ENCODE measurements at regions not wholly inside any gene's neighbourhood (a gene's known extent, or its start where the extent isn't known, plus 50 kb on each side); places are given as distances from the start of the nearest gene placed in this dataset.

GRCh38 chr17:72240333-72240732 is 119.5 kb downstream of the SOX9 start:
- H3K4me1 ChIP-seq (ENCODE audit: low read length) = no peaks in the 10 kb centered on the region
- H3K4me2 ChIP-seq (ENCODE audit: low read depth, low read length) = no peak overlapping the region
- no peaks in the 10 kb centered on the region for H3F3A ChIP-seq (ENCODE audit: insufficient read depth, low read length)
- H3K4me3 ChIP-seq (ENCODE audit: low read length) = no peak overlapping the region
- no peaks in the 10 kb centered on the region for H3K9me3 ChIP-seq (replicated peaks; ENCODE audit: insufficient read depth, low read length)
- DNase-seq = no peak
- H3K36me3 ChIP-seq (replicated peaks; ENCODE audit: insufficient read depth, low read length) = no peaks in the 10 kb centered on the region
- no peak for TF ChIP-seq EZH2phosphoT487 (IDR thresholded peaks at IDR 0.05; ENCODE audit: low read length)
- no peak for TF ChIP-seq CTCF (IDR thresholded peaks at IDR 0.05; ENCODE audit: low read length)
- no peak for TF ChIP-seq EZH2 (optimal IDR thresholded peaks at IDR 0.05; ENCODE audit: low read depth, low read length)
- no peaks in the 10 kb centered on the region for H3K27me3 ChIP-seq (replicated peaks; ENCODE audit: insufficient read depth, low read length)
- no peaks in the 10 kb centered on the region for H4K20me1 ChIP-seq (ENCODE audit: insufficient read depth, low read length)
- no peak overlapping the region for H3K9ac ChIP-seq (ENCODE audit: low read length)
- H3K27ac ChIP-seq (ENCODE audit: low read length) = no peak overlapping the region
- no peak overlapping the region for H2AFZ ChIP-seq (ENCODE audit: low read length)
- H3K9me2 ChIP-seq (replicated peaks; ENCODE audit: insufficient read depth, low read length) = no peaks in the 10 kb centered on the region
- H3K79me2 ChIP-seq (ENCODE audit: low read length) = no peaks in the 10 kb centered on the region

GRCh38 chr17:72244494-72244893 is 123.7 kb downstream of the SOX9 start:
- TF ChIP-seq CTCF (IDR thresholded peaks at IDR 0.05; ENCODE audit: low read length) (no peak), EZH2phosphoT487 (IDR thresholded peaks at IDR 0.05; ENCODE audit: low read length) (no peak), EZH2 (optimal IDR thresholded peaks at IDR 0.05; ENCODE audit: low read depth, low read length) (no peak)
- Histone ChIP-seq H3K4me2 (ENCODE audit: low read depth, low read length) (no peak overlapping the region), H3K4me3 (ENCODE audit: low read length) (no peak overlapping the region), H3K79me2 (ENCODE audit: low read length) (no peaks in the 10 kb centered on the region), H3K27me3 (replicated peaks; ENCODE audit: insufficient read depth, low read length) (no peaks in the 10 kb centered on the region), H4K20me1 (ENCODE audit: insufficient read depth, low read length) (no peaks in the 10 kb centered on the region), H3F3A (ENCODE audit: insufficient read depth, low read length) (no peaks in the 10 kb centered on the region), H3K9me2 (replicated peaks; ENCODE audit: insufficient read depth, low read length) (no peaks in the 10 kb centered on the region), H3K4me1 (ENCODE audit: low read length) (no peaks in the 10 kb centered on the region), H3K9me3 (replicated peaks; ENCODE audit: insufficient read depth, low read length) (no peaks in the 10 kb centered on the region), H3K9ac (ENCODE audit: low read length) (no peak overlapping the region), H3K27ac (ENCODE audit: low read length) (no peak overlapping the region), H2AFZ (ENCODE audit: low read length) (no peak overlapping the region), H3K36me3 (replicated peaks; ENCODE audit: insufficient read depth, low read length) (no peaks in the 10 kb centered on the region)
- no peak for DNase-seq

GRCh38 chr17:72244956-72245355 is 124.1 kb downstream of the SOX9 start:
- Histone ChIP-seq H3K36me3 (replicated peaks; ENCODE audit: insufficient read depth, low read length) (no peaks in the 10 kb centered on the region), H3K79me2 (ENCODE audit: low read length) (no peaks in the 10 kb centered on the region), H3K27me3 (replicated peaks; ENCODE audit: insufficient read depth, low read length) (no peaks in the 10 kb centered on the region), H3F3A (ENCODE audit: insufficient read depth, low read length) (no peaks in the 10 kb centered on the region), H3K27ac (ENCODE audit: low read length) (no peak overlapping the region), H3K4me3 (ENCODE audit: low read length) (no peak overlapping the region), H3K9me3 (replicated peaks; ENCODE audit: insufficient read depth, low read length) (no peaks in the 10 kb centered on the region), H3K9me2 (replicated peaks; ENCODE audit: insufficient read depth, low read length) (no peaks in the 10 kb centered on the region), H3K4me2 (ENCODE audit: low read depth, low read length) (no peak overlapping the region), H2AFZ (ENCODE audit: low read length) (no peak overlapping the region), H4K20me1 (ENCODE audit: insufficient read depth, low read length) (no peaks in the 10 kb centered on the region), H3K9ac (ENCODE audit: low read length) (no peak overlapping the region), H3K4me1 (ENCODE audit: low read length) (no peaks in the 10 kb centered on the region)
- no peak for DNase-seq
- TF ChIP-seq CTCF (IDR thresholded peaks at IDR 0.05; ENCODE audit: low read length) (no peak), EZH2 (optimal IDR thresholded peaks at IDR 0.05; ENCODE audit: low read depth, low read length) (no peak), EZH2phosphoT487 (IDR thresholded peaks at IDR 0.05; ENCODE audit: low read length) (no peak)
